Liver (tissue), 3 donors: ENCODE measurements at regions not wholly inside any gene's neighbourhood (a gene's known extent, or its start where the extent isn't known, plus 50 kb on each side); places are given as distances from the start of the nearest gene placed in this dataset.

ENCODE experiments used
- RAD21 ChIP-seq, 2 donors: IDR thresholded peaks; 2 replicates each; pipeline ENCODE4 v1.6.1; 2016; ENCODE audit warnings: antibody characterized with exemption in 2 of 2, mild to moderate bottlenecking in 2 of 2
- TF ChIP-seq, protein P1 (sequence below): fragments of 150-350 bp; IDR thresholded peaks from 2 replicates; pipeline ENCODE4 v1.5.1; 2017; ENCODE audit warnings: improper control_type of control experiment, low read depth, low read length; ENCODE audit not compliant: missing input control
- donor health status: healthy.
- donor health status: healthy.

DNA sequence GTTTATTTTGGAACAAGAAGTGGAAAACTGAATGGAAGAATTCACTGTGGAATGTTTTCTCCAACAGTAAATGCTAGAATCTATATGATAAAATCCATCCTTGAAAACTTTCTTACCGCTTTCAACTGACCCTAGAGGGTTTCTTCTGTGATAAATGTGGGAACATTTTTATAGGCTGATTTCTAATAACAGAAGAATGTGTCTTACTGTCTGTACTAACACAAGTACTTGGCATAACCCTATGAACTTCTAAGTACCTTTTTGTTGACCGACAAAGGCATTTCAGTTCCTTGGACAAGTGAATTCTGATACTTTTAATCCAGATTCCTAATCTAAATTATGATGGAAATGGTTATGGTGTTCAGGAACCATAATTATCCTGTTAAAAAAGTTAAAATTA is 1109.7 kb upstream of the FLRT2 start:
- TF ChIP-seq, protein P1, sequence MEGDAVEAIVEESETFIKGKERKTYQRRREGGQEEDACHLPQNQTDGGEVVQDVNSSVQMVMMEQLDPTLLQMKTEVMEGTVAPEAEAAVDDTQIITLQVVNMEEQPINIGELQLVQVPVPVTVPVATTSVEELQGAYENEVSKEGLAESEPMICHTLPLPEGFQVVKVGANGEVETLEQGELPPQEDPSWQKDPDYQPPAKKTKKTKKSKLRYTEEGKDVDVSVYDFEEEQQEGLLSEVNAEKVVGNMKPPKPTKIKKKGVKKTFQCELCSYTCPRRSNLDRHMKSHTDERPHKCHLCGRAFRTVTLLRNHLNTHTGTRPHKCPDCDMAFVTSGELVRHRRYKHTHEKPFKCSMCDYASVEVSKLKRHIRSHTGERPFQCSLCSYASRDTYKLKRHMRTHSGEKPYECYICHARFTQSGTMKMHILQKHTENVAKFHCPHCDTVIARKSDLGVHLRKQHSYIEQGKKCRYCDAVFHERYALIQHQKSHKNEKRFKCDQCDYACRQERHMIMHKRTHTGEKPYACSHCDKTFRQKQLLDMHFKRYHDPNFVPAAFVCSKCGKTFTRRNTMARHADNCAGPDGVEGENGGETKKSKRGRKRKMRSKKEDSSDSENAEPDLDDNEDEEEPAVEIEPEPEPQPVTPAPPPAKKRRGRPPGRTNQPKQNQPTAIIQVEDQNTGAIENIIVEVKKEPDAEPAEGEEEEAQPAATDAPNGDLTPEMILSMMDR = no peak
- TF ChIP-seq RAD21 (IDR thresholded peaks at IDR 0.05) = no peak
